AG08395 (cell line): ENCODE measurements at regions not wholly inside any gene's neighbourhood (a gene's known extent, or its start where the extent isn't known, plus 50 kb on each side); places are given as distances from the start of the nearest gene placed in this dataset.
A peak's percentile ranks its signal among the peaks of the same experiment; 100 is the strongest.

ENCODE experiments used
- DNase-seq: peaks from one replicate; pipeline ENCODE4 v3.0.0; 2012; ENCODE audit warnings: mixed read lengths, low spot score

GRCh38 chr7:33701189-33701740 lies 204.1 kb upstream of the BMPER start:
- no peak for DNase-seq

GRCh38 chr7:33701927-33702326 lies 203.4 kb upstream of the BMPER start:
- no peak for DNase-seq

GRCh38 chr7:33702514-33703054 lies 202.8 kb upstream of the BMPER start:
- DNase-seq = no peak

GRCh38 chr7:33705333-33705833 lies 200.0 kb upstream of the BMPER start:
- no peak for DNase-seq

GRCh38 chr7:33706186-33706585 lies 199.2 kb upstream of the BMPER start:
- no peak for DNase-seq

GRCh38 chr7:33706771-33707200 lies 198.6 kb upstream of the BMPER start:
- DNase-seq = peak; percentile 22

- peak; percentile 12 for DNase-seq
Measured at GRCh38 chr7:33707427-33707826, 197.9 kb upstream of the BMPER start.

- DNase-seq = peak; percentile 49
Measured at GRCh38 chr7:33710608-33711007, 194.7 kb upstream of the BMPER start.

- DNase-seq = no peak
Measured at GRCh38 chr7:33711231-33712019, 193.9 kb upstream of the BMPER start.

GRCh38 chr7:33712020-33712414 lies 193.3 kb upstream of the BMPER start:
- DNase-seq = no peak

GRCh38 chr7:33714208-33714607 lies 191.1 kb upstream of the BMPER start:
- DNase-seq = no peak

- peak; percentile 28 for DNase-seq
Measured at GRCh38 chr7:33716581-33717477, 188.5 kb upstream of the BMPER start.

- peak; percentile 26 for DNase-seq
Measured at GRCh38 chr7:33719059-33719581, 186.2 kb upstream of the BMPER start.

GRCh38 chr7:33720139-33720538 lies 185.2 kb upstream of the BMPER start:
- DNase-seq = no peak

GRCh38 chr7:33720870-33721269 lies 184.5 kb upstream of the BMPER start:
- no peak for DNase-seq

GRCh38 chr7:33721895-33722294 lies 183.4 kb upstream of the BMPER start:
- DNase-seq = no peak

GRCh38 chr7:33722383-33723101 lies 182.8 kb upstream of the BMPER start:
- peak; percentile 26 for DNase-seq

GRCh38 chr7:33724201-33724600 lies 181.1 kb upstream of the BMPER start:
- no peak for DNase-seq

GRCh38 chr7:33725111-33726025 lies 180.0 kb upstream of the BMPER start:
- DNase-seq = no peak

- no peak for DNase-seq
Measured at GRCh38 chr7:33726582-33726981, 178.8 kb upstream of the BMPER start.
